ENCODE measurements at regions not wholly inside any gene's neighbourhood (a gene's known extent, or its start where the extent isn't known, plus 50 kb on each side); places are given as distances from the start of the nearest gene placed in this dataset.

- TF ChIP-seq PRDM10 (CRISPR knock-in tag; IDR thresholded peaks at IDR 0.05; ENCODE audit: low read depth), result peak; percentile 17; the same call in 1 of the 2 replicates
- no peak for TF ChIP-seq ZNF616 (CRISPR knock-in tag; IDR thresholded peaks at IDR 0.05; ENCODE audit: low read depth)
- no peak for TF ChIP-seq TRAFD1 (CRISPR knock-in tag; IDR thresholded peaks at IDR 0.05; ENCODE audit: borderline replicate concordance)
- TF ChIP-seq NFATC3 (CRISPR knock-in tag; IDR thresholded peaks at IDR 0.05), result no peak
- TF ChIP-seq CREB1 (IDR thresholded peaks at IDR 0.05), result no peak
- TF ChIP-seq CREB1 (CRISPR knock-in tag; IDR thresholded peaks at IDR 0.05), result peak; percentile 78
- no peak for TF ChIP-seq ZNF414 (CRISPR knock-in tag; IDR thresholded peaks at IDR 0.05)
- 0 out of 2 replicates have a peak, but pooled peaks have one; percentile 79 for TF ChIP-seq ZNF354B (CRISPR knock-in tag; IDR thresholded peaks at IDR 0.05)
- TF ChIP-seq CC2D1A (CRISPR knock-in tag; IDR thresholded peaks at IDR 0.05), result no peak
- no peak for TF ChIP-seq THAP9 (CRISPR knock-in tag; IDR thresholded peaks at IDR 0.05; ENCODE audit: borderline replicate concordance)
- no peak for TF ChIP-seq ZNF891 (CRISPR knock-in tag; IDR thresholded peaks at IDR 0.05)
- peak; percentile 17; the same call in 1 of the 2 replicates for TF ChIP-seq ZFX (CRISPR knock-in tag; IDR thresholded peaks at IDR 0.05; ENCODE audit: low read depth)
- peak; percentile 64; the same call in 1 of the 2 replicates for TF ChIP-seq MIER2 (CRISPR knock-in tag; IDR thresholded peaks at IDR 0.05)
- TF ChIP-seq ZNF597 (CRISPR knock-in tag; IDR thresholded peaks at IDR 0.05), result 0 out of 2 replicates have a peak, but pooled peaks have one; percentile 54
- no peak for TF ChIP-seq FOXC1 (CRISPR knock-in tag; IDR thresholded peaks at IDR 0.05; ENCODE audit: borderline replicate concordance)
- no peak for TF ChIP-seq SP5 (CRISPR knock-in tag; IDR thresholded peaks at IDR 0.05; ENCODE audit: borderline replicate concordance, low read depth)
Measured at GRCh38 chr20:22525069-22525820, 59.1 kb downstream of the FOXA2 start (continued).

Data from HepG2 (cell line).